IPS-18c (cell line): ENCODE measurements at regions not wholly inside any gene's neighbourhood (a gene's known extent, or its start where the extent isn't known, plus 50 kb on each side); places are given as distances from the start of the nearest gene placed in this dataset.

Source experiments
- H3K4me3 ChIP-seq: 2 replicates; pipeline ENCODE4 v1.7.0; 2013; ENCODE audit warnings: low read depth, mild to moderate bottlenecking, low read length, moderate library complexity; ENCODE audit not compliant: insufficient read depth
- H3K9me3 ChIP-seq: one replicate; pipeline ENCODE4 v1.6.1; 2013; ENCODE audit warnings: mild to moderate bottlenecking, low read length, moderate library complexity; ENCODE audit not compliant: control insufficient read depth, insufficient read depth

DNA sequence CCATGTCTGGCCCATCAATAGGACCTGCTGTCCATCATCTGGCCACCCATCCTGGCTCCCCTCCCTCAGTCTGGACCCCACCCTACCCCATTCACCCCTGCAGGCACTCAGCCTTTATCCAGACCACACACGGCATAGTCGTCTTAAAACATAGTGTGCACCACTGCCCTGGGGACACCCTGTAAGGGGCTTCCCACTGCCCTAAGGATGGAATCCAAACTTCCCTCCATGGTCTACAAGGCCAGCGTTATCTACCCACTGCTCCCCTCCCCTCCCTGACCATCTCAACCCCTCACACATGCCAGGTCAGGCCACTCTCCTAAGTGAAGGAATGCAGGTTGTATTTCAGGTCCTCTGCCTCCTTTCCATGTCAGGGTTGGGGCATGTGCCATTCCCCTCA, 352.7 kb upstream of the ZNF507 start:
- no peak overlapping the region for H3K4me3 ChIP-seq

DNA sequence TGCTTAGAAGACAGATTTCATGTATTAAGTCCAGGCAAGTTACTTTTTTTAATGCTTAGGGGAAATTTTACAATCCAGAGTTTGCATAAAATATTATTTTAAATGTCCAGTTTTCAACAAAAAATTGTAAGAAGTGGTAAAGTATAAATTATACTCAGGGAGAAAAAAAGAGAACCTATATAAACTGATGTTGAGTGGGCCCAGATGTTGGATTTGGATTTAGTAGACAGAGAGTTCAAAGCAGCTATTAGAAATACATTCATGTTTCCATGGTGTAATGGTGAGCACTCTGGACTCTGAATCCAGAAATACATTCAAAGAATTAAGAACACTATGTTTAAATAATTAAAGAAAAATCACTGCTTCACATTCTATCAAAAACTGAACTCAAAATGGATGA, 349.9 kb upstream of the ZNF507 start:
- H3K4me3 ChIP-seq, result no peak overlapping the region
- no peaks in the 10 kb centered on the region for H3K9me3 ChIP-seq

More for the DNA sequence above, 352.7 kb upstream of the ZNF507 start:
- no peaks in the 10 kb centered on the region for H3K9me3 ChIP-seq

GRCh38 chr19:32010071-32010470, 335.3 kb upstream of the ZNF507 start:
- Histone ChIP-seq H3K9me3 (no peaks in the 10 kb centered on the region), H3K4me3 (no peak overlapping the region)

DNA sequence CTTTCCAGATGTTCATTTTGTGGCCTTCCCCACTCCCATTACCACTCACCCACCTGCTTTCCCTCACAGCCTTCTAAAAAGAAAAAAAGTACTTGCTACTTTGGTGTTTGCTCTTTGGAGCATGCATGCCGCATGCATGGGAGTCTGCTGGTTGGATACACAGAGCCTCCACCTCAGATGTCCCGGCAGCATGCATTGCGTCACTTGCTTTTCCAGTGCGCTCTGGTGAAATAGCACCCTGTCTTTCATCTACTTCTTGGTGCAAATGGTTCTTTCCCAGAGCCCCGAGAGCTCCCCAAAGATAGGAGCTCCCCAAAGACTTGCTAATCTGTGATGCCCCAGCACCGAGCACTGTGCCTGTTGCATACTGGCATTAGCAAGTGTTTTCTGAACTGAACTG, 333.2 kb upstream of the ZNF507 start:
- H3K9me3 ChIP-seq, result no peaks in the 10 kb centered on the region
- no peak overlapping the region for H3K4me3 ChIP-seq

DNA sequence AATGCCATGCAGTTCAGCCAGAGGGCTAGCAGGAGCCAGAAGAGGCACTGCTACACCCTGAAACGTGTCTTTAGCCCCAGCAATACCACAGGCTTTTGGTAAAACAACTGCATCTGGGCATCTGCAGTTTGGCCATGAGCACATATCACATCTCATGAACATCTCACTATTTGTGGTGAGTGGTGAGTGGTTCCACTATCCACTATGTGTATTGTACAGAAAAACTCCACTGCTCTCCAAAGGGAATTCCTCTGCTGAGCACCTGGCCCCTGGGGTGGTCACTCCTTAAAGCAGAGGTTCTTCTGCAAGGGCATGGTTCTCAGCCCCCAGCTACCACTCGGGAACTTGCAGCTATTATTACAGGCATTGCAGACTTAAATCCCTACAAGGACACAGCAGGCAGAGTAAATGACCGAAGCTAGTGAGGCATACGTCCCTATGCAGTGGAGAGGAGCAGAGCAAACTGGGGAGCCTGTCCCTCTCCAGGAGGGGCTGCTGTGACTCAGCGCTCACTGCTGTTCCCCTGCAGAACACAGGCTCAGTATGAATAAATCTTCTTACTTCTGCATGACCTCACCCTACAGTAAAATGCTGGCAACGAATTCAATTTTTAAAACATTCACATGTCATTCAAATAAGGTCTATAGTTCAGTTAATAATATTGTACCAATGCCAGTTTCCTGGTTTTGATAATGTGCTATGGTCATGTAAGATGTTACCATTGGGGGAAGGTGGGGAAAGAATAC, 332.4 kb upstream of the ZNF507 start:
- Histone ChIP-seq H3K4me3 (no peak overlapping the region), H3K9me3 (no peaks in the 10 kb centered on the region)

GRCh38 chr19:32017176-32017953, 328.0 kb upstream of the ZNF507 start:
- Histone ChIP-seq H3K4me3 (no peak overlapping the region), H3K9me3 (no peaks in the 10 kb centered on the region)

DNA sequence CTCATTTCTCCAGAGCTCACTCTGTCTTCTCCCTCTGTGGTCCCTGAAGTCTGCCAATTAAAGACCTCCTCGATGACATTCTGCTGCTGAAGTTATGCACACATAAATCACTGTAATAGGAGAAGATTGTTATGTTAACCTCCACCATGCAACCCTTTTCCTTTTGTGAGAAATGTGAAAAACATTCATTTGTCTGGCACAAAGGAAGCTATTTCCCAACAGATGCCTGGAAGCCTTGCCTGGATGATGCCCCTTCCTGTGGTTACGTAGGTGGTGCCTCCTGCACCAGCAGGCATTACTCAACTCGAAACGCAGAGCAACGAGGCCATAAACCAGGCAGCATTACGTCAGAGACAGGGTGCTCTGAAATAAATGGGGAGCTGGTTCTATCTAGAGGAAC, 327.4 kb upstream of the ZNF507 start:
- Histone ChIP-seq H3K9me3 (no peaks in the 10 kb centered on the region), H3K4me3 (no peak overlapping the region)

GRCh38 chr19:32020538-32020937, 324.9 kb upstream of the ZNF507 start:
- H3K9me3 ChIP-seq, result no peaks in the 10 kb centered on the region

DNA sequence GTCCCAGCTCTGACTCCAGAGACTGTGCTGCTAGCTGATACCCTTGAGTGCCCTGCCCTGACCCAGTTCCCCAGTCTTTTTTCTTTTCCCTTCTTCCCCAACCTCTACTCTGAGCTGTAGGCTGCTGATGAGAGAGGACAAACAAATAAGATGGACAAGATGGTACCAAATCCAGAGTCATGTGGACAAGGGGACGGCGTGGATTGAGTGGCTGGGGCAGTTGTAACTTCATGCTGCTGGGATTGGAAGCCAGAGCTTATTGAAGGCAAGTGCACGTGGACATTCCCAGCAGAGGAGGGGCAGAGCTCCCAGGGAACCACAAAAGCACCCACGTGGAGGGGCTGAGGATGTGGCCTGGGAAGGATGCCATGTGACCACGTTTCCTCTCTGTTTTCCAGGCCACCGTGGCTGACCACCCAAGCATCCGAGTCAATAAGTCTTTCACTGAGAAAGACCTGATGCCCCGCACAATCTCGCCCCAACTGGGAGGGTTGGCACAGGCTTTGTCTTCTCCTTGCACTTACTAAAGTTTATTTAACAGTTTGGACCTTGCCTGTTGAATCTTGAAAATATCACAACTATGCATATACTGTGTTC, 323.3 kb upstream of the ZNF507 start:
- Histone ChIP-seq H3K4me3 (no peak overlapping the region), H3K9me3 (no peaks in the 10 kb centered on the region)

More at GRCh38 chr19:32020538-32020937, 324.9 kb upstream of the ZNF507 start:
- no peak overlapping the region for H3K4me3 ChIP-seq

GRCh38 chr19:32022731-32023563, 322.5 kb upstream of the ZNF507 start:
- Histone ChIP-seq H3K4me3 (no peak overlapping the region), H3K9me3 (no peaks in the 10 kb centered on the region)

GRCh38 chr19:32023564-32023832, 321.9 kb upstream of the ZNF507 start:
- Histone ChIP-seq H3K9me3 (no peaks in the 10 kb centered on the region), H3K4me3 (no peak overlapping the region)

- H3K9me3 ChIP-seq, result no peaks in the 10 kb centered on the region
Observed at GRCh38 chr19:32029235-32029634, 316.2 kb upstream of the ZNF507 start.

DNA sequence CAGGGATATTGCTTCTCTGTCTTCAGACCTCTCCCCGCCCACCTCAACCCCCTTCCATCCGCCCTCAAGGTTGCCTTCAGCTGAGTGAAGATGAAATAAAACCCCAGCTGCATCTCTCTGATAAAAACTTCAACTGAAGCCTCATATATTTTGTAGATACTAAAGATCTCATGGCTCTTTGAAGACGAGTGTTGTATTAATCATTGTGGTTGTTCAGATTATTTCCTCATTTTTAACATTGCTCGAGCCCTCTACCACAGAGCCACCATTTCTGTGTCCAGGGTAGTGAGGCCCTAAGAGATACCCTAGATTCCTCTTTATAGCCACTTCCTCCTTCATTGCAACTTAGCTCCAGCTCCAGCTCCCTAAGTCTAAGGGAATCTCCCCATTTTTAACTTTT, 312.8 kb upstream of the ZNF507 start:
- Histone ChIP-seq H3K9me3 (no peaks in the 10 kb centered on the region), H3K4me3 (no peak overlapping the region)

More at GRCh38 chr19:32029235-32029634, 316.2 kb upstream of the ZNF507 start:
- H3K4me3 ChIP-seq, result no peak overlapping the region

GRCh38 chr19:32035626-32036025, 309.8 kb upstream of the ZNF507 start:
- Histone ChIP-seq H3K9me3 (no peaks in the 10 kb centered on the region), H3K4me3 (no peak overlapping the region)

- Histone ChIP-seq H3K4me3 (no peak overlapping the region), H3K9me3 (no peaks in the 10 kb centered on the region)
Observed at GRCh38 chr19:32038021-32038920, 307.1 kb upstream of the ZNF507 start.

- no peak overlapping the region for H3K4me3 ChIP-seq
Observed at GRCh38 chr19:32038961-32039360, 306.4 kb upstream of the ZNF507 start.

GRCh38 chr19:32039440-32039839, 306.0 kb upstream of the ZNF507 start:
- Histone ChIP-seq H3K4me3 (no peak overlapping the region), H3K9me3 (no peaks in the 10 kb centered on the region)

More at GRCh38 chr19:32038961-32039360, 306.4 kb upstream of the ZNF507 start:
- no peaks in the 10 kb centered on the region for H3K9me3 ChIP-seq
